Cardiac muscle cell (in vitro differentiated cells and primary cell): ENCODE measurements at regions not wholly inside any gene's neighbourhood (a gene's known extent, or its start where the extent isn't known, plus 50 kb on each side); places are given as distances from the start of the nearest gene placed in this dataset.

Experiments used
- DNase-seq, 2 donors: peaks; one replicate each; pipeline versions ENCODE4 v3.0.0 to v3.0.0-alpha.2; 2010 to 2017; ENCODE audit warnings: low read depth in 1 of 2, low spot score in 1 of 2
- H3K27ac ChIP-seq: fragments of 200-600 bp; sonication (generic); 2 replicates; pipeline ENCODE4 v1.5.1; 2016
- H3K27me3 ChIP-seq: fragments of 200-600 bp; sonication (generic); 2 replicates; pipeline ENCODE4 v1.6.0; 2016; ENCODE audit warnings: control low read depth
- H3K36me3 ChIP-seq: fragments of 200-600 bp; sonication (generic); 2 replicates; pipeline ENCODE4 v1.5.1; 2016; ENCODE audit warnings: control low read depth
- H3K4me1 ChIP-seq: fragments of 200-600 bp; sonication (generic); 2 replicates; pipeline ENCODE4 v1.8.1; 2017; ENCODE audit warnings: low read depth, mild to moderate bottlenecking, mixed run types
- H3K4me3 ChIP-seq: fragments of 200-600 bp; sonication (generic); 2 replicates; pipeline ENCODE4 v1.5.1; 2016; ENCODE audit warnings: mild to moderate bottlenecking
- H3K9me3 ChIP-seq: fragments of 200-600 bp; sonication (generic); 2 replicates; pipeline ENCODE4 v1.5.1; 2017; ENCODE audit warnings: low read depth, mild to moderate bottlenecking, control low read depth
- TF ChIP-seq, protein P1 (sequence below): IDR thresholded peaks from 2 replicates; pipeline ENCODE4 v1.5.1; 2012; ENCODE audit warnings: low read depth, mild to moderate bottlenecking, low read length

DNA sequence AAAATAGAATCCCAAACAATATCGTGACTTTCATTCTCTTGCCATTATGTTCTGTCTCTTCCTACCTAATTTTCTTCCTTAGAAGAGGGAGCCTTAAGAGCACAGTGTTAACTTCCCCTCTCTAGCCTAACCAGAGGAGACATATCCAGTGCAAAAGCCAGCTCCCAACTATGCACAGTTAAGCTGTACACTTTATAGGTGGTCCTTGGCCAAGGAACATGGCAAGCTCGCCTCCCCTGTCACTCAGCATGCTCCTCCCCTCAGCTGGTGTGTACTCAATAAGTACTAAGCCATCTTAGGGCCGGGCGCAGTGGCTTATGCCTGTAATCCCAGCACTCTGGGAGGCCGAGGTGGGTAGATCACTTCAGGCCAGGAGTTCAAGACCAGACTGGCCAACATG lies 255.1 kb upstream of the TMPO start:
- no peak for DNase-seq
- Histone ChIP-seq H3K27me3 (no peaks in the 10 kb centered on the region), H3K4me1 (no peaks in the 10 kb centered on the region), H3K9me3 (no peaks in the 10 kb centered on the region), H3K36me3 (no peaks in the 10 kb centered on the region), H3K4me3 (no peak overlapping the region), H3K27ac (no peak overlapping the region)
- TF ChIP-seq, protein P1, sequence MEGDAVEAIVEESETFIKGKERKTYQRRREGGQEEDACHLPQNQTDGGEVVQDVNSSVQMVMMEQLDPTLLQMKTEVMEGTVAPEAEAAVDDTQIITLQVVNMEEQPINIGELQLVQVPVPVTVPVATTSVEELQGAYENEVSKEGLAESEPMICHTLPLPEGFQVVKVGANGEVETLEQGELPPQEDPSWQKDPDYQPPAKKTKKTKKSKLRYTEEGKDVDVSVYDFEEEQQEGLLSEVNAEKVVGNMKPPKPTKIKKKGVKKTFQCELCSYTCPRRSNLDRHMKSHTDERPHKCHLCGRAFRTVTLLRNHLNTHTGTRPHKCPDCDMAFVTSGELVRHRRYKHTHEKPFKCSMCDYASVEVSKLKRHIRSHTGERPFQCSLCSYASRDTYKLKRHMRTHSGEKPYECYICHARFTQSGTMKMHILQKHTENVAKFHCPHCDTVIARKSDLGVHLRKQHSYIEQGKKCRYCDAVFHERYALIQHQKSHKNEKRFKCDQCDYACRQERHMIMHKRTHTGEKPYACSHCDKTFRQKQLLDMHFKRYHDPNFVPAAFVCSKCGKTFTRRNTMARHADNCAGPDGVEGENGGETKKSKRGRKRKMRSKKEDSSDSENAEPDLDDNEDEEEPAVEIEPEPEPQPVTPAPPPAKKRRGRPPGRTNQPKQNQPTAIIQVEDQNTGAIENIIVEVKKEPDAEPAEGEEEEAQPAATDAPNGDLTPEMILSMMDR, result no peak

DNA sequence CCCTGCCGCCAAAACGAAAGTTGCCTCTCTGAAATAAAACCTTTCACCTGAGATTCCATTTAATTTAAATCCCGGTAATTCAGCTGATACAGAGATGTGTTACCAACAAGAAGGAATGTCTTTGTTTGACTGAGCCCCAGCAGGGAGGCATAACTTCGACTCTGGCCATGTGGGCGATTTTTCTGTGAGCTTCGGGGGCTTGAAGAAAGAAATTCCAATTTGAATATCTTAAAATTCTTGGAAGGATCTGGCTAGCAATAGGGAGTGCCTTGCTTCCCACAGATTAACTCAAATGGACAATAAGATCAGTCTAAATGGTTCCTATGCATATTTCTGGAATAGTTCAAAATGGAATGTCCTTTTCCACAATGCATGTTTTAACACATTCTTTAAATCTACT lies 252.5 kb upstream of the TMPO start:
- Histone ChIP-seq H3K27me3 (no peaks in the 10 kb centered on the region), H3K9me3 (no peaks in the 10 kb centered on the region), H3K4me3 (no peak overlapping the region), H3K27ac (no peak overlapping the region), H3K4me1 (no peaks in the 10 kb centered on the region), H3K36me3 (no peaks in the 10 kb centered on the region)
- no peak for DNase-seq
- TF ChIP-seq, protein P1, result no peak

DNA sequence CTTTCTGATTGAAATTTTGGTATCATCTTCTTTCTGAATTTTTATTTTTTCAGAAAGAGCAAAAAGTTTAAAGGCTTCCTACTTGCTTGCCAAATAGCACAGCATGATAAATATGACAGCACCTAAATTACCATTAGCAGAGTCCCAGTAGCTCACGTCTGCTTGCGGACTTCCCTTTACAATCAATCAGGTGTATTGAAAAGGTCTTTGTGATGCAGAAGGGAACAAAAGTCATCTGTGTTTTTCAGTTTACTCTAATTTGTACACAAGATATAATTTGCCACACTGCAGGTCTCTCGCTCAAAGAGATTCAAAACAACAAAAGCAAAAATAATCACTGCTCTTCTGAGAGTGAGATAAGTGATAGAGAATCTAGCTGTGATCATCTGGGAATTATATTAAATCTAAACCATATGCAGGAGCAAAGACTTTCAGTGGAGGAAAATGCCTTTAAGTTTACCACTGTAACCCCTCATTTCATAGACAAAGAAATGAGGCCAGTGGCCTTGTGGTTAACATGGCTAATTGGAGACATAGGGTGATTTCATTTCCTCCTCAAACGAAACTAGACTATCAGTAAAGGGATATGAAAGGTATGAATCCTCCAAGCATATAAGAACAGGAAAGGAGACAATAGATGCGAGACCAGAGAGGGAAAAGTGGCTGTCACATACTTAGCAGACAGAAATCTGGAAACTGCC lies 240.8 kb upstream of the TMPO start:
- no peaks in the 10 kb centered on the region for H3K4me1 ChIP-seq
- H3K36me3 ChIP-seq, result no peaks in the 10 kb centered on the region
- DNase-seq, result no peak
- TF ChIP-seq, protein P1, result no peak
- no peak overlapping the region for H3K27ac ChIP-seq
- no peaks in the 10 kb centered on the region for H3K27me3 ChIP-seq
- no peaks in the 10 kb centered on the region for H3K9me3 ChIP-seq
- H3K4me3 ChIP-seq, result no peak overlapping the region

DNA sequence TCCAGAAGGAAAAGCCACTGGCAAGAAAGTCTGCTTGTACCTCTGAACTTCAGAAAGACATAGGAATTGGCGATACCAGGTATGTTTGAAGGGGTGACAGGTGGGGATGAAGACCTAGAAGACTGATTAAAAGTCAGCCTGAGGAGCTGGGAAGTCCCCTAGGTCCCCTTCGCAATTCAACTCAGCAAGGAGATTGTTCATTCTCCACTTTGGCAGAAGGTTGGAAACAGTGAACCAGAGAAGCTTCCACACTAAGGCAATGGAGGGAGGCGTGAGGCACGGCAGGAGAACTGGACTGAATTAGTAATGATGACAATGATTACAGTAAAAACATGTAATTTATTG lies 240.3 kb upstream of the TMPO start:
- Histone ChIP-seq H3K27me3 (no peaks in the 10 kb centered on the region), H3K36me3 (no peaks in the 10 kb centered on the region), H3K27ac (no peak overlapping the region), H3K4me3 (no peak overlapping the region), H3K4me1 (no peaks in the 10 kb centered on the region), H3K9me3 (no peaks in the 10 kb centered on the region)
- TF ChIP-seq, protein P1, result no peak
- no peak for DNase-seq

DNA sequence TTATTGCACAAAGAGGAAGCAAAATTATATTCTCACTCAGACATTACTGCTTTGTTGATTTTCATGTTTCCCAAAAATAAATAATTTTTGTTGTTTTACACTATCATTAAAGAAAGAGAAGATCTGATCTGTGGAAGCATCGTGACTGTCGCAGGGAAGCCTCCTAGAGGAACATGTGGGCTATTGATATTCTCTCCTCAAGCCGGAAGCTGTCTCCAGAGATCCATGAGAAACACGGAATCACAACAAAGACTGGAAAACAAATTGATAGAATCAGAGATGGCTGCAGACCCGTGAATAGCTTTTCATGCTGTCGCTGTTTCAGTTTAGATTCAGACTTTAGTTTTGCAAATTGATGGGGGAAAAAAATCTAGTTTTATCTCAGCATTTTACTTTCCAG lies 235.2 kb upstream of the TMPO start:
- no peak overlapping the region for H3K4me3 ChIP-seq
- no peaks in the 10 kb centered on the region for H3K36me3 ChIP-seq
- TF ChIP-seq, protein P1, result no peak
- H3K27ac ChIP-seq, result no peak overlapping the region
- H3K9me3 ChIP-seq, result no peaks in the 10 kb centered on the region
- no peaks in the 10 kb centered on the region for H3K27me3 ChIP-seq
- no peaks in the 10 kb centered on the region for H3K4me1 ChIP-seq
- DNase-seq, result no peak

DNA sequence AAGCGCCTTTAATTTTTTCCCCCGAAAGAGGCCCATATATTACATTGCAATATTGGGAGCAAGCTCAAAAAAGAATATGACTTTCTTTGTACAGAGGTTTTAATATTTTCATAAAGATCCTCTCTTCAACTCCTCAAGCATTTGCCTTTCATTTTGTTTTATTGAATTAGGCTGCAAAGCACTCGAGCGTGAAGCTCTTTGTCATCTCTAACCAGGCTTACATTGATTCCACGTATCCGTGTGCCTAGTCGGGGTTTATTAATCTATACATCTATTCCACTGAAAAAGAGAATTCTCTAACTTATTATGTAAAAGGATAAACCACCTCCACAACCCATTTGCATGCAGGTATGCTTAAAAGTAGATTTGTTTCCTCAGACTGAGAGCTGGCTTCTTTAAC lies 234.8 kb upstream of the TMPO start:
- H3K36me3 ChIP-seq, result no peaks in the 10 kb centered on the region
- no peak overlapping the region for H3K4me3 ChIP-seq
- no peaks in the 10 kb centered on the region for H3K4me1 ChIP-seq
- no peak for DNase-seq
- TF ChIP-seq, protein P1, result no peak
- H3K27ac ChIP-seq, result no peak overlapping the region
- H3K9me3 ChIP-seq, result no peaks in the 10 kb centered on the region
- no peaks in the 10 kb centered on the region for H3K27me3 ChIP-seq
